Bronchial epithelial cell (primary cell): ENCODE measurements at regions not wholly inside any gene's neighbourhood (a gene's known extent, or its start where the extent isn't known, plus 50 kb on each side); places are given as distances from the start of the nearest gene placed in this dataset.

Experiments used
- DNase-seq: peaks from one replicate; pipeline ENCODE4 v3.0.0-alpha.2; 2010; ENCODE audit warnings: low read depth
- FAIRE-seq: peaks from 2 replicates; lab custom pipeline; 2011; peaks lifted over from hg19 to GRCh38; lab: Jason Lieb, UNC
- H3K27me3 ChIP-seq: 2 replicates; pipeline ENCODE4 v1.5.1; 2011; ENCODE audit warnings: low read length; ENCODE audit not compliant: control insufficient read depth, insufficient read depth
- H3K36me3 ChIP-seq: 2 replicates; pipeline ENCODE4 v1.5.1; 2011; ENCODE audit warnings: low read length; ENCODE audit not compliant: control insufficient read depth, insufficient read depth
- H3K4me3 ChIP-seq: 2 replicates; pipeline ENCODE4 v1.5.1; 2011; ENCODE audit warnings: mild to moderate bottlenecking, low read depth, low read length, control low read depth
- TF ChIP-seq, protein P1 (sequence below): IDR thresholded peaks from 2 replicates; pipeline ENCODE4 v1.5.1; 2011; ENCODE audit warnings: mild to moderate bottlenecking, moderate library complexity, low read length, control low read depth, inconsistent platforms; ENCODE audit not compliant: insufficient read depth, severe bottlenecking

DNA sequence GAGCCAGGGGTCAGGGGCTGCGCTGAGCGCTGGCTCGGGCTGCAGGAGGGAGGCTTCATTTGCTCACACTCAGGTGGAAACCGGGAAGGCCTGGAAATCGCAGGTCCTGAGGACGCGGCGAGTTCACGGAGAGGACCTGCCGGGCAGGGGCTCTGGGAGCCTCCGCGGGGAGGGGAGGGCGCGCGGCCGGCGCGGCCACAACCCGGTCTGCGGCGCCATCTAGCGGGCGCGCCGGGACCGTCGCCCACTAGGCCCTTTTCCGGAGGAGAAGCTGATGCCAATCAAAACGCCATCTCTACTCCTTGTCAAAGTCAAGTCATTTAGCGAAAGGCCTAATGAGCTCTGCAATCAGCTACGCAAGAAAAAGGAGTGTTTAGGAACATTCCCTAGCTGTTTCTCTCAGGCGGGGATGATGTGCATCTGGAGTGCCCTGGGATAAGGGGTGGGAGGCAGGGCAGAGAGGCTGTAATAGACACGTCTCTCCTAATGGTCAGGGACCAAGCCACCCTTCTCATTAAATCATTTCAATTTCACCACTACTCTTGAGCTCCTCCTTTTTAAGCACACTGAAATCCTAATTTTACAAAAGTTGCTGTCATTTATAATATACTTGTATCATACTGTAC is 885.8 kb upstream of the TMEM132C start:
- Histone ChIP-seq H3K36me3 (no peaks in the 10 kb centered on the region), H3K4me3 (no peak overlapping the region), H3K27me3 (no peaks in the 10 kb centered on the region)
- TF ChIP-seq, protein P1, sequence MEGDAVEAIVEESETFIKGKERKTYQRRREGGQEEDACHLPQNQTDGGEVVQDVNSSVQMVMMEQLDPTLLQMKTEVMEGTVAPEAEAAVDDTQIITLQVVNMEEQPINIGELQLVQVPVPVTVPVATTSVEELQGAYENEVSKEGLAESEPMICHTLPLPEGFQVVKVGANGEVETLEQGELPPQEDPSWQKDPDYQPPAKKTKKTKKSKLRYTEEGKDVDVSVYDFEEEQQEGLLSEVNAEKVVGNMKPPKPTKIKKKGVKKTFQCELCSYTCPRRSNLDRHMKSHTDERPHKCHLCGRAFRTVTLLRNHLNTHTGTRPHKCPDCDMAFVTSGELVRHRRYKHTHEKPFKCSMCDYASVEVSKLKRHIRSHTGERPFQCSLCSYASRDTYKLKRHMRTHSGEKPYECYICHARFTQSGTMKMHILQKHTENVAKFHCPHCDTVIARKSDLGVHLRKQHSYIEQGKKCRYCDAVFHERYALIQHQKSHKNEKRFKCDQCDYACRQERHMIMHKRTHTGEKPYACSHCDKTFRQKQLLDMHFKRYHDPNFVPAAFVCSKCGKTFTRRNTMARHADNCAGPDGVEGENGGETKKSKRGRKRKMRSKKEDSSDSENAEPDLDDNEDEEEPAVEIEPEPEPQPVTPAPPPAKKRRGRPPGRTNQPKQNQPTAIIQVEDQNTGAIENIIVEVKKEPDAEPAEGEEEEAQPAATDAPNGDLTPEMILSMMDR = peak; percentile 89
- FAIRE-seq (no peak), DNase-seq (no peak)

DNA sequence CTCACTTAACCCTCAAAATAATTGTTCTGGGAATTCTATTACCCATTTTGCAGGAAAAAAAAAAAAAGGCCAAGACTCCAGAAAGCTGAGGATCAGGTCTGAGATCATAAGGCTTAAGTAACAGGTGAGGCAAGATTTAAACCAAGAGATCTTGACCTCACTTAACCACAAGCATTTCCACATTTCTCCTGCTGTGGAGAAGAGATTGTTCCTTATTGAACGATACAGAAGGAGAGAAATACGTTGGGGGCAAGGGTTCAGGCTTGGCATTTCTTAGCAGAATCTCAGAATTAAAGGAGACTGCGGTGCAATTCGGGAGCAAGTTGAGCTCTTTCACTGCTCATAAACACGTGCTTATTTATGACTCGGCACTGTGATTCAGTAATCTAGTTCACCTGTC is 885.3 kb upstream of the TMEM132C start:
- TF ChIP-seq, protein P1 = no peak
- DNase-seq = no peak
- FAIRE-seq = no peak

DNA sequence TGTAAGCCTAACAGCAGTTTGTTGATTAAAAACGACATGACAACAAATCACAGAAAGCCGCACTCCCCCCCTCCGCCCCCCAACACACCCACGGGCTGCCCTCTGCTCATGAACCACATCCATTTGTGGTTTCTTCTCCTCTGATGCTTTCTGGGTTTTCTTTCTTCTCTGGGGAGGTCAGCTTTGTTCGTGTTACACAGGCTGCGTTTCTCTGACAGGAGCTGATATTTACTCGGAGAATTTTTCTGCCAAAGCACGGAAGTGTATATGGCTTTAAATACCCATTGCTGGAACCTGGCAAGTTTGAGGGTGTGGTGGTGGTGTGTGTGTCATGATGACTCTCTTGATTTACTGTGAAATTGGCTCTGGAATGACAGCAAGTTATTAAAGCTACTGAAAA is 883.7 kb upstream of the TMEM132C start:
- no peaks in the 10 kb centered on the region for H3K27me3 ChIP-seq
- H3K4me3 ChIP-seq = no peak overlapping the region
- DNase-seq (no peak), FAIRE-seq (no peak)
- TF ChIP-seq, protein P1 = no peak
- H3K36me3 ChIP-seq = no peaks in the 10 kb centered on the region

More for the DNA sequence above, 885.3 kb upstream of the TMEM132C start:
- Histone ChIP-seq H3K36me3 (no peaks in the 10 kb centered on the region), H3K27me3 (no peaks in the 10 kb centered on the region), H3K4me3 (no peak overlapping the region)

DNA sequence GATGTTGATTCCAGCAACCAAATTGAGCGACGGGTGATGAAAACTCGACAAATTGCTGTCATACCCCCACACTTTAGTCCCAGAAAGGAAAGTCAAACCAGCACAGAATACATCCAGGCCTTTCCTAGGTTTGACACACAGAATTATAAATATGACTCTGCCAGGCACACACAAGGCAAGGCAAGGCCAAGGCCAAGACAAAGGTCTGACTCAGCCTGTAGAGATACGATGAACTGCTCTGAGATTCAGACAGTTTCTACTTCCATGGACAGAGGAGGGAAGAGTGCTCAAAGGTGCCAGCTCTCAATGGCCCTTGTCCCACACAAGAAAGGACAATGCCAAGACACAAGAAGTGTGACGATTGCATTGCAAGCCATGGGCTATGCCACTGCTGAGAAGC is 880.2 kb upstream of the TMEM132C start:
- TF ChIP-seq, protein P1 = no peak
- FAIRE-seq = peak; percentile 52
- no peak for DNase-seq
- H3K4me3 ChIP-seq = no peak overlapping the region
- H3K36me3 ChIP-seq = no peaks in the 10 kb centered on the region
- H3K27me3 ChIP-seq = no peaks in the 10 kb centered on the region

DNA sequence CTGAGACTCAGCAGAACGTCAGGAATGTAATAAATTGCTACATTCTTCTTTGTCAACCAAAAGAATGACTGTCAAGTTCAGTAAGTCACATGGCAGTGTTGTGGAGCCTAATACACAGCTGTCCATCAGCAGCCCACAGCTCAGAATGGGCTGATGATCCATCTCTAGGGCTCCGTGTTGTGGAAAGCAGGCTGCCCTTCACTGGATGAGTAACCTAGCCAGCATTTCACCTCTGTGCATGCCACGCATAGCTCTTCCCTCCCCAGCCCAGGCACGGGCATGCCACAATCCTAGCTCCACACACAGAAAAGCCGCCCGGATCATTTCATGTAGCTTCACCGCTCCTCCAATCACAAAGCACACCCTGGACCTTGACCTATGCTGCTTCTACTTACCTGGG is 878.0 kb upstream of the TMEM132C start:
- Histone ChIP-seq H3K4me3 (no peak overlapping the region), H3K27me3 (no peaks in the 10 kb centered on the region), H3K36me3 (no peaks in the 10 kb centered on the region)
- no peak for DNase-seq
- TF ChIP-seq, protein P1 = no peak
- FAIRE-seq = no peak

DNA sequence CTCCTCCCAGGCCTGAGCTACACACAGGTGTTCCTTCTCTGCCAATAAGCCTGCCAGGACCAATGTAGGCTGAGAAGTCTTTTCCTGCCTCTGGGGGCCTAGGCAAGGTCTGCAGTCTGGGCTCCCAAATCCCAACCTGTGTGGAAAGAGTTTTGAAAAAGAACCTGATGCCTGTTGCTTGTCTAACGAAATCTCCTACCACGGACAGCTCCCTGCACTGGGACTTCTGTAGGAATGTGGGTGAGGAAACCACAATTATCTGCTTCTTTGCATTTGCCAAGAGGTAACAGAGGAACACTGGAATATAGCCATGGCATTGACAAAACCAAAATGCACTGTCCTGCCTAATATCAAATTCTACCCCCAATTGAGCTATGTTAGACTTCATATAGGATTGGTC is 877.0 kb upstream of the TMEM132C start:
- Histone ChIP-seq H3K36me3 (no peaks in the 10 kb centered on the region), H3K27me3 (no peaks in the 10 kb centered on the region), H3K4me3 (no peak overlapping the region)
- DNase-seq (peak; percentile 18), FAIRE-seq (no peak)
- TF ChIP-seq, protein P1 = no peak
